ENCODE measurements at regions not wholly inside any gene's neighbourhood (a gene's known extent, or its start where the extent isn't known, plus 50 kb on each side); places are given as distances from the start of the nearest gene placed in this dataset.

GRCh38 chr1:219731771-219732170 lies 118.9 kb upstream of the ZC3H11B start:
- Mint-ChIP-seq H3K27ac (no peak overlapping the region), H3K27me3 (no peaks in the 10 kb centered on the region), H3K9me3 (ENCODE audit: low read depth) (peaks cover 18% of the 10 kb centered on the region), H3K36me3 (ENCODE audit: insufficient read depth) (peaks cover 5% of the 10 kb centered on the region), H3K4me3 (ENCODE audit: low read depth) (no peak overlapping the region), H3K4me1 (ENCODE audit: low read depth) (peaks cover 2% of the 10 kb centered on the region)
- no peak for TF ChIP-seq CTCF (IDR thresholded peaks at IDR 0.05; ENCODE audit: unreplicated experiment)
- no peak for DNase-seq (ENCODE audit: low spot score, unreplicated experiment)

- H3K36me3 Mint-ChIP-seq (ENCODE audit: insufficient read depth), result peaks cover 9% of the 10 kb centered on the region
- H3K27ac Mint-ChIP-seq, result no peak overlapping the region
Observed at GRCh38 chr1:219726480-219727272, 113.8 kb upstream of the ZC3H11B start.

GRCh38 chr1:219724440-219724839 lies 111.5 kb upstream of the ZC3H11B start:
- Mint-ChIP-seq H3K27me3 (no peaks in the 10 kb centered on the region), H3K9me3 (ENCODE audit: low read depth) (peaks cover 33% of the 10 kb centered on the region), H3K4me3 (ENCODE audit: low read depth) (no peak overlapping the region), H3K36me3 (ENCODE audit: insufficient read depth) (peaks cover 9% of the 10 kb centered on the region), H3K27ac (no peak overlapping the region), H3K4me1 (ENCODE audit: low read depth) (no peaks in the 10 kb centered on the region)
- no peak for DNase-seq (ENCODE audit: low spot score, unreplicated experiment)
- no peak for TF ChIP-seq CTCF (IDR thresholded peaks at IDR 0.05; ENCODE audit: unreplicated experiment)

More at GRCh38 chr1:219726480-219727272, 113.8 kb upstream of the ZC3H11B start:
- TF ChIP-seq CTCF (IDR thresholded peaks at IDR 0.05; ENCODE audit: unreplicated experiment), result no peak
- Mint-ChIP-seq H3K4me1 (ENCODE audit: low read depth) (peaks cover 1% of the 10 kb centered on the region), H3K27me3 (no peaks in the 10 kb centered on the region), H3K9me3 (ENCODE audit: low read depth) (peaks cover 33% of the 10 kb centered on the region), H3K4me3 (ENCODE audit: low read depth) (no peak overlapping the region)
- DNase-seq (ENCODE audit: low spot score, unreplicated experiment), result no peak

GRCh38 chr1:219717536-219717935 lies 104.6 kb upstream of the ZC3H11B start:
- Mint-ChIP-seq H3K4me1 (ENCODE audit: low read depth) (peaks cover 4% of the 10 kb centered on the region), H3K9me3 (ENCODE audit: low read depth) (no peaks in the 10 kb centered on the region), H3K27ac (no peak overlapping the region), H3K36me3 (ENCODE audit: insufficient read depth) (no peaks in the 10 kb centered on the region), H3K27me3 (no peaks in the 10 kb centered on the region), H3K4me3 (ENCODE audit: low read depth) (no peak overlapping the region)
- DNase-seq (ENCODE audit: low spot score, unreplicated experiment), result no peak
- no peak for TF ChIP-seq CTCF (IDR thresholded peaks at IDR 0.05; ENCODE audit: unreplicated experiment)

GRCh38 chr1:219716611-219717114 lies 103.8 kb upstream of the ZC3H11B start:
- Mint-ChIP-seq H3K9me3 (ENCODE audit: low read depth) (no peaks in the 10 kb centered on the region), H3K36me3 (ENCODE audit: insufficient read depth) (no peaks in the 10 kb centered on the region), H3K27me3 (no peaks in the 10 kb centered on the region), H3K4me3 (ENCODE audit: low read depth) (no peak overlapping the region), H3K4me1 (ENCODE audit: low read depth) (peaks cover 4% of the 10 kb centered on the region), H3K27ac (no peak overlapping the region)
- no peak for TF ChIP-seq CTCF (IDR thresholded peaks at IDR 0.05; ENCODE audit: unreplicated experiment)
- DNase-seq (ENCODE audit: low spot score, unreplicated experiment), result no peak
